22Rv1 (cell line): ENCODE measurements at regions not wholly inside any gene's neighbourhood (a gene's known extent, or its start where the extent isn't known, plus 50 kb on each side); places are given as distances from the start of the nearest gene placed in this dataset.

Source experiments
- CTCF ChIP-seq: fragments of 450-650 bp; IDR thresholded peaks from 2 replicates; pipeline ENCODE4 v1.5.1; 2017; ENCODE audit warnings: mild to moderate bottlenecking
- ZFX ChIP-seq: fragments of 450-650 bp; IDR thresholded peaks from 2 replicates; pipeline ENCODE4 v1.6.1; 2017; ENCODE audit warnings: antibody characterized with exemption, borderline replicate concordance

GRCh38 chr21:27077501-27077900 is 110.6 kb upstream of the ADAMTS5 start:
- TF ChIP-seq CTCF, result no peak
- no peak for TF ChIP-seq ZFX
